NCI-H2107 (cell line): ENCODE measurements at regions not wholly inside any gene's neighbourhood (a gene's known extent, or its start where the extent isn't known, plus 50 kb on each side); places are given as distances from the start of the nearest gene placed in this dataset.

Experiments
- DNase-seq: peaks from one replicate; lab custom pipeline; 2025; lab: John Stamatoyannopoulos, UW

GRCh38 chr6:111958534-111958933, 85.3 kb upstream of the FYN start:
- DNase-seq = no peak

GRCh38 chr6:111959766-111960165, 86.5 kb upstream of the FYN start:
- no peak for DNase-seq

- DNase-seq = no peak
These were observed 86.8 kb upstream of the CCN6 start for GRCh38 chr6:111967131-111967530.

GRCh38 chr6:111970426-111970825, 83.5 kb upstream of the CCN6 start:
- no peak for DNase-seq

GRCh38 chr6:111971181-111971841, 82.6 kb upstream of the CCN6 start:
- no peak for DNase-seq

- no peak for DNase-seq
These were observed 81.9 kb upstream of the CCN6 start for GRCh38 chr6:111971866-111972532.

- no peak for DNase-seq
These were observed 81.2 kb upstream of the CCN6 start for GRCh38 chr6:111972745-111973117.

- no peak for DNase-seq
These were observed 80.7 kb upstream of the CCN6 start for GRCh38 chr6:111973118-111973761.

GRCh38 chr6:111973927-111974639, 79.8 kb upstream of the CCN6 start:
- DNase-seq = no peak

- no peak for DNase-seq
These were observed 78.4 kb upstream of the CCN6 start for GRCh38 chr6:111975466-111975865.

GRCh38 chr6:111976139-111976538, 77.8 kb upstream of the CCN6 start:
- DNase-seq = no peak

- DNase-seq = no peak
These were observed 75.3 kb upstream of the CCN6 start for GRCh38 chr6:111978532-111979149.

GRCh38 chr6:111979633-111980032, 74.3 kb upstream of the CCN6 start:
- no peak for DNase-seq

GRCh38 chr6:111980143-111980542, 73.8 kb upstream of the CCN6 start:
- no peak for DNase-seq

GRCh38 chr6:111980971-111981840, 72.7 kb upstream of the CCN6 start:
- DNase-seq = no peak

GRCh38 chr6:111982681-111983080, 71.2 kb upstream of the CCN6 start:
- DNase-seq = no peak

- no peak for DNase-seq
These were observed 70.7 kb upstream of the CCN6 start for GRCh38 chr6:111983193-111983592.

GRCh38 chr6:111984081-111984480, 69.8 kb upstream of the CCN6 start:
- DNase-seq = no peak

GRCh38 chr6:111984516-111985201, 69.2 kb upstream of the CCN6 start:
- no peak for DNase-seq

- DNase-seq = no peak
These were observed 68.6 kb upstream of the CCN6 start for GRCh38 chr6:111985202-111985731.

GRCh38 chr6:111986651-111987050, 67.3 kb upstream of the CCN6 start:
- no peak for DNase-seq
